GM21447 (cell line): ENCODE measurements at regions not wholly inside any gene's neighbourhood (a gene's known extent, or its start where the extent isn't known, plus 50 kb on each side); places are given as distances from the start of the nearest gene placed in this dataset.
"Not testable (repeated sequence)": the region's sequence is repeated elsewhere in the genome, so short reads cannot be mapped to it uniquely, and the experiment has no call there.

Source experiments
- ATAC-seq: cut with Tn5 transposase; IDR thresholded peaks from one replicate; pipeline ENCODE4 v1.9.1; 2021; ENCODE audit not compliant: unreplicated experiment

- ATAC-seq = no peak
Measured at GRCh38 chr7:156022483-156023459, 210.5 kb upstream of the SHH start.

- no peak for ATAC-seq
Measured at GRCh38 chr7:156021471-156021870, 209.2 kb upstream of the SHH start.

GRCh38 chr7:156020566-156020965 is 208.3 kb upstream of the SHH start:
- no peak for ATAC-seq

- ATAC-seq = no peak
Measured at GRCh38 chr7:156019776-156020565, 207.7 kb upstream of the SHH start.

GRCh38 chr7:156019308-156019707 is 207.0 kb upstream of the SHH start:
- no peak for ATAC-seq

- no peak for ATAC-seq
Measured at GRCh38 chr7:156017916-156018700, 205.8 kb upstream of the SHH start.

- ATAC-seq = no peak
Measured at GRCh38 chr7:156017431-156017830, 205.2 kb upstream of the SHH start.

GRCh38 chr7:156015237-156016020 is 203.2 kb upstream of the SHH start:
- ATAC-seq = no peak

GRCh38 chr7:156014808-156015207 is 202.5 kb upstream of the SHH start:
- no peak for ATAC-seq

GRCh38 chr7:156014201-156014600 is 201.9 kb upstream of the SHH start:
- ATAC-seq = no peak

- ATAC-seq = no peak
Measured at GRCh38 chr7:156012412-156012811, 200.1 kb upstream of the SHH start.

- ATAC-seq = no peak
Measured at GRCh38 chr7:156009569-156009968, 197.3 kb upstream of the SHH start.

- ATAC-seq = not testable (repeated sequence)
Measured at GRCh38 chr7:156006876-156007275, 194.6 kb upstream of the SHH start.

- no peak for ATAC-seq
Measured at GRCh38 chr7:156006024-156006423, 193.8 kb upstream of the SHH start.

GRCh38 chr7:156005202-156005691 is 193.0 kb upstream of the SHH start:
- no peak for ATAC-seq

GRCh38 chr7:156004265-156005201 is 192.3 kb upstream of the SHH start:
- no peak for ATAC-seq

- ATAC-seq = no peak
Measured at GRCh38 chr7:156003220-156004162, 191.2 kb upstream of the SHH start.
